GM18951 (cell line): ENCODE measurements at regions not wholly inside any gene's neighbourhood (a gene's known extent, or its start where the extent isn't known, plus 50 kb on each side); places are given as distances from the start of the nearest gene placed in this dataset.
"Not testable (repeated sequence)": the region's sequence is repeated elsewhere in the genome, so short reads cannot be mapped to it uniquely, and the experiment has no call there.

Experiments used
- POLR2A ChIP-seq: IDR thresholded peaks from 4 replicates; pipeline ENCODE4 v1.6.1; 2011; ENCODE audit warnings: mild to moderate bottlenecking; ENCODE audit not compliant: insufficient read length, insufficient read depth; ENCODE audit errors: extremely low read depth
- in situ Hi-C: fragments of 300-500 bp; cut with MboI; formaldehyde crosslinking; loops from one replicate; pipeline ENCODE4 v1.12.0; 2022; ENCODE audit warnings: low sequenced_read_pairs, mixed read lengths, inconsistent platforms; ENCODE audit not compliant: unreplicated experiment

DNA sequence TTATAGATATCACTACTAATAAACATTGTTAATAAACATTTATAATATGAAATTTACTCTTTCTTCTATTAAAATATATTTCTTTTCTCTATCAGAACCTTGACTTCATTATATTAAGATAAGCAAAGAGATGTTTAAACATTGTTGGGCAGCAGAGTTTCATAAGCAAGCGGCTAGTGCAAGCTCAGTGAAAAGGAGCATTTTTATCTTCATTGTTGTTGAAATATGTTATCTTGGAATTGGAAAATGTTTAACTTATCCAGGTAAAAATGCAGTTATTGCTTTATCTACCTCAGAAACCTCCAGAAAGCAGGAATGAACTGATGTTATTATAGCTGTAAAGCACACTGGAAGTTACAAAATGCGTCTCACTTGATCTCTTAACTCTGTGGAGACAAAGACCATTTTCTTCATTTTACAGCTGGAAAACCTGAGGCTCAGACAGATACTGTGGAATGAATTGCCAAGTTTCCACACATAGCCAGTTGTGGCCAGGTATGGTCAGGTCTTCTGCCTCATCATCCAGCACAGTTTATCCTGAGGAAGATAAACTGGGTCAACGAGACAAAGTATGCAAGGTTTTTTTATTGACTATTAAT lies 934.6 kb upstream of the FAM98A start:
- in situ Hi-C loops, result no loop called here
- TF ChIP-seq POLR2A, result no peak

DNA sequence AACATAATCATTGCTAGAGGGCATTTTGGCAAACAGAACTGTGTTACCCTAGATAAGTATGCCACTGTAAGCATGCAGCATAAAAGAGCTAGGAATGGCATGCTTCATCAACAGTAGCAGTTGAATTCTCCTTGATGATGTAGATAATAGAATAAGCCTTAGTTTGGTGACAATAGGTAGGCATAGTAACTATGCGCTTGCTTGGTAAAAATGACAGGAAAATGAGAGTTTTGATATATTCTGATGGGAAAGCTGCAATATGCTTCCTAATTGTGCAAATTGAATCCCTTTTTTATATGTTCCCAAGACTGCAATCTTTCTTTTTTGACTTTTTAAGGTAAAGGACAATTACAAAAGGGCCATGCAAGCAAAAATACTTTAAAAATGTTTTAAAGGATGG lies 930.9 kb upstream of the FAM98A start:
- in situ Hi-C loops, result no loop called here
- no peak for TF ChIP-seq POLR2A

- no peak for TF ChIP-seq POLR2A
- in situ Hi-C loops, result no loop called here
Observed at GRCh38 chr2:34523958-34524514, 924.9 kb upstream of the FAM98A start.

- no peak for TF ChIP-seq POLR2A
- in situ Hi-C loops, result no loop called here
Observed at GRCh38 chr2:34519659-34520058, 920.6 kb upstream of the FAM98A start.

GRCh38 chr2:34498561-34498960 lies 899.5 kb upstream of the FAM98A start:
- in situ Hi-C loops, result no loop called here
- no peak for TF ChIP-seq POLR2A

GRCh38 chr2:34494192-34494591 lies 895.1 kb upstream of the FAM98A start:
- in situ Hi-C loops, result not testable (repeated sequence)

DNA sequence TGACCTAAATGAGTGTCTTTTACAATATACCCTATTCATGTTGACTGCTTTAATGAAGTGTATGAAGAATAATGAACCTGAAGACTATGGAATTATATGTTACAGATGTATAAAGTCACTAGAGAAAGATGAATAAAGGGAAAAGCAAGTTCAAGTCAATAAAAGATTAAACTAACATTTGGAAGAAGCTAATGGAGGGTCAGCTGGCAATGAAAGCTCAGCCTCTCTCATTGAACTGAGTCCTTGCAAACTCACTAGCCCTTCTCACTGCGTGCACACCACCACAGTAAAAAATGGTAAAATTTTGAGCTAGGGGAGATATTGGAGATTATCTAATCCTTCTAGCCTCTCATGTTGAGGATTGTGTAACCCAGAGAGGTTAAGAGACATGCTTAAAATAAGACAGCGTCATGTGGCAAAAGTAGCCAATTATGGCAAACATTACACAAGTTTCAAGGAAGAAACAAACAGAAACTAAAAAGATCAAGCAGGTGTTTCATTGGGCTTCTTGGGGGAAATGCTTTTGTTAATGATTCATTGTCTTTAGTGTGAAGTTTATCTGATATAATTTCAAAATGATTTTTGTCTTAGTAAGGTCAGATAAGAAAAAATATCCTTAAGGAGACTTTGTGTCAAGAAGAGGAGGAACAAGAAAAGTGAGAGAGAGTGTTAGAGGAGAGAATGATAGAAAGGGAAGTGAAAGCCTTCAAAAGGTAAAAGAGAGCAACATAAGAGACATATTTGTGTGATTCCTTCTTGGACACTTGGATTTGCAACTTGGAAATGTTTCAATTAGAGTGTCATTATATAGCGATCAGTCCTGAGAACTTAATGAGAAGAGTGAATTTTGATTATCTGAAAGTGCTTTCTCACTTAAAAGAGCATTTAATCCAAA lies 893.7 kb upstream of the FAM98A start:
- in situ Hi-C loops, result no loop called here
- TF ChIP-seq POLR2A, result no peak

DNA sequence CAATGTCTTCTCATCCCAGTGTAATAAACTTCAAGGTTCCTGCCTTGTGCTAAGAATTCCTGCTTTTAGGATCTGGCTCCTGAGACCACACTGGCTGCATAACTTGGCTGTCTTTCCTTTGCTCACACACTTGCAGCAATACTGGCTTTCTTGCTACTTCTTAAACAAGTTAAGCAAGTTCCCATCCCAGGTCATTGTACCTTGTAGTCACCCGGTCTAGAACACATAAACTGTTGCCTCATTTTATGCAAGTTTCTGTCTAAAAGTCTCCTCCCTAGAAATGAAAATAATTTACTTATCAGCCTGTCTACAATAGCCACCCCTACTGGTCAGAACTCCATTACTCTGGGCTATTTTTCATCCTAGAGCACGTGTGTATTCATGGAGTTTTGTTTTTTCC lies 887.9 kb upstream of the FAM98A start:
- in situ Hi-C loops, result no loop called here
- TF ChIP-seq POLR2A, result no peak

- no peak for TF ChIP-seq POLR2A
- in situ Hi-C loops, result no loop called here
Observed at GRCh38 chr2:34481542-34481941, 882.4 kb upstream of the FAM98A start.

- no peak for TF ChIP-seq POLR2A
- in situ Hi-C loops, result no loop called here
Observed at GRCh38 chr2:34480366-34480765, 881.3 kb upstream of the FAM98A start.

DNA sequence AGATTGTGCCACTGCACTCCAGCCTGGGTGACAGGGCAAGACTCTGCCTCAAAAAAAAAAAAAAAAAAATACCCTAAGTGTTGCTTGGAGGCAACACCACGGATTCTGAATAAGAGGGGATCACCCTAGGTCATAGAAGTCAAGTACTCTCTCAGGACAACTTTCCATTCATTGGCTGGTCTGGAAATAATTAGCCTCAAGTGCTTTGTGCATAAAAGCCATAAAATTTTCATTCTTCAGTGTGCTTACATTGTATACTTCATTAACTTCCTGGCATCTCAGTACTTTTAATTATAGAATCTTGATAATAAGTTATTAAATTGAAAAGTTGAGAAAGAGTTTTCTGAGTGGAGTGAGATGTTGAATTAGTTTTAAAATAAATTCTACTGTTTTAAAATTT lies 876.1 kb upstream of the FAM98A start:
- in situ Hi-C loops, result no loop called here
- no peak for TF ChIP-seq POLR2A

DNA sequence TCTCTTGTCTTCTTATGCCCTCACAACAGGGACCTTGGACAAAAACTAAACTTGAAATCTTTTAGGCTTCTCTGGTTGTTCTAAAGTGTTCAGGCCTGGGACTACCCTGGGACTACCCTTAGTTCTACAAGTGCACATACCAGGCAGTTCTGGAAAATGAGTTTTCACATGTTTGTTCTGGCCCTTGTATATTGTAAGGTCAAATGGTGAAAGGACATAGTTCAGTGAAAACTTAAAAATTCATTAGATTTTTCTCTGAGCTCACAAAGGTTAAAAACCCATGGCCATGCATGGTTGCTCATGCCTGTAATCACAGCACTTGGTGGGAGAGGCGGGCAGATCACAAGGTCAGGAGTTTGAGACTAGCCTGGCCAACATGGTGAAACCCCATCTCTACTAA lies 875.5 kb upstream of the FAM98A start:
- no peak for TF ChIP-seq POLR2A
- in situ Hi-C loops, result no loop called here

- no peak for TF ChIP-seq POLR2A
- in situ Hi-C loops, result no loop called here
Observed at GRCh38 chr2:34447097-34447496, 848.0 kb upstream of the FAM98A start.

DNA sequence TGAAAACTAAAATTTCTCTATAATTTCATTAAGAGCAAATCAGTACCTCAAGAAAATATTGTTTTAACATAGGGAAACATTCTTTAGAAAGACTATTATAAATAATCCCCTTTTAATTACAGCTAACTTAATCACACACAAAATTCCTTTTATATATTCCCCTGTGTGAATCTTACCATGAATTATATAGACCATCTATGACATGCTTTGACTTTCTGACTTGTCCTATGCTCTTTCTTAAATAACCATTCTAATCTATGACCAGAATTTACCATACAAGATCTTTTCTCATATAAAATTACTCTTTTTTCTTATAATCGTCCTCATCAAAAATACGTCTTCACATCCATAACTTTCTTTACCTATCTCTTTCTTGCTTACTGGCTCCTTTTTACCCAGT lies 824.2 kb upstream of the FAM98A start:
- in situ Hi-C loops, result no loop called here
- no peak for TF ChIP-seq POLR2A

DNA sequence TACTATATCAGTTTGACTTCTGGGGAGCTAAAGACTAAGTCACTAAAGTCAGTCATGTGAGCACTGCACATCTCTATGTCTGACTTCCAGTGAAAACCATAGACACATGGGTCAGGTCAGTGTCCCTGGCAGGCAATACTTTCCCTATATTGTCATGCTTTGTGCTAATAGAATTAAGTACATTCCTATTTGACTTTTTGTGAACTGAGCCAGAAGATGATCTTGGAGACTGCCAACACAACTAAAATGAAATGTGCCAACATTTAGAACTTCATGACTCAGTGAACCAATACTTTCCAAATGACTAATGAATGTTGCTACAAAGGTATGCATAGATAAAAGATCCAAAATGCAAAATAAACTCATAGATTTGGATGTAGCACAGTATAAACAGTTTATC lies 820.8 kb upstream of the FAM98A start:
- no peak for TF ChIP-seq POLR2A

More for the DNA sequence above, 820.8 kb upstream of the FAM98A start:
- in situ Hi-C loops, result no loop called here
